HCT116 (cell line): ENCODE measurements at regions not wholly inside any gene's neighbourhood (a gene's known extent, or its start where the extent isn't known, plus 50 kb on each side); places are given as distances from the start of the nearest gene placed in this dataset.
"Not testable (repeated sequence)": the region's sequence is repeated elsewhere in the genome, so short reads cannot be mapped to it uniquely, and the experiment has no call there.

Experiments
- ATAC-seq: fragments of 200-7000 bp; cut with Tn5 transposase; 2 replicates; pipeline ENCODE4 v1.9.1; 2020; ENCODE audit warnings: mild to moderate bottlenecking, moderate library complexity
- BruUV-seq: library from RNA; stranded (reverse); fragments of 400-500 nt; replicated peaks from 2 replicates; lab custom pipeline; 2021; lab: Mats Ljungman, UMichigan
- CTCF ChIA-PET: fragments of 300-600 bp; sonication (Branson Sonifier 250); formaldehyde crosslinking; loops from one replicate; lab custom pipeline; 2021; ENCODE audit warnings: antibody characterized with exemption; lab: Charles Lee
- POLR2A ChIA-PET: fragments of 300-600, 350-600 bp; sonication (Branson Sonifier 250); formaldehyde crosslinking; loops from one replicate; lab custom pipeline; 2021; ENCODE audit warnings: antibody characterized with exemption; lab: Charles Lee
- RAD21 ChIA-PET, 2 experiments: fragments of 300-600 bp; sonication (Branson Sonifier 250); formaldehyde crosslinking; loops; one replicate each; lab custom pipeline; 2023; ENCODE audit warnings: low total read pairs in 2 of 2; ENCODE audit not compliant: uncharacterized antibody in 2 of 2, unreplicated experiment in 2 of 2, low non-redundant PET in 1 of 2; lab: Charles Lee
- DNase-seq: peaks from one replicate; pipeline ENCODE4 v3.0.0-alpha.2; 2010; ENCODE audit warnings: low read depth, low spot score
- H2AFZ ChIP-seq: fragments of 200-600 bp; shearing (Covaris generic), sonication (generic); 2 replicates; pipeline ENCODE4 v1.6.1; 2017; ENCODE audit warnings: low read depth, mixed run types, mixed read lengths, antibody characterized with exemption, low read length; ENCODE audit not compliant: poor library complexity, severe bottlenecking
- H3K27ac ChIP-seq: 2 replicates; pipeline ENCODE4 v1.5.1; 2012; ENCODE audit warnings: low read depth, low read length
- H3K27me3 ChIP-seq: fragments of 200-600 bp; sonication (generic); 2 replicates; pipeline ENCODE4 v1.6.1; 2016; ENCODE audit warnings: mixed run types, low read length, mixed read lengths; ENCODE audit not compliant: insufficient read depth
- H3K36me3 ChIP-seq, 2 experiments: fragments of 200-500 bp in 1 of 2; fragments of 200-600 bp in 1 of 2; sonication (Bioruptor generic) in 1 of 2; sonication (generic) in 1 of 2; 2 replicates each; pipeline versions ENCODE4 v1.5.1 to v1.6.1; 2014 to 2016; ENCODE audit warnings: low read length in 2 of 2, inconsistent platforms in 1 of 2, mixed read lengths in 1 of 2, mixed run types in 1 of 2; ENCODE audit not compliant: insufficient read depth in 2 of 2, control insufficient read depth in 1 of 2
- H3K4me1 ChIP-seq, 2 experiments: fragments of 200-600 bp in 1 of 2; sonication (generic) in 1 of 2; 2 replicates each; pipeline versions ENCODE4 v1.5.1 to v1.6.1; 2012 to 2017; ENCODE audit warnings: low read length in 2 of 2, inconsistent platforms in 1 of 2, mild to moderate bottlenecking in 1 of 2, mixed read lengths in 1 of 2, mixed run types in 1 of 2, moderate library complexity in 1 of 2; ENCODE audit not compliant: insufficient read depth in 2 of 2, control insufficient read depth in 1 of 2
- H3K4me2 ChIP-seq: fragments of 200-600 bp; sonication (generic); 2 replicates; pipeline ENCODE4 v1.6.1; 2017; ENCODE audit warnings: mixed run types, low read length, mixed read lengths
- H3K4me3 ChIP-seq, 2 experiments: fragments of 200-600 bp in 1 of 2; sonication (generic) in 1 of 2; replicated peaks in 1 of 2; 2 replicates each; pipeline ENCODE4 v1.5.1; 2011 to 2016; ENCODE audit warnings: low read length in 2 of 2, control low read depth in 1 of 2, low read depth in 1 of 2, mild to moderate bottlenecking in 1 of 2, mixed read lengths in 1 of 2, mixed run types in 1 of 2
- H3K79me2 ChIP-seq: fragments of 200-600 bp; sonication (generic); 2 replicates; pipeline ENCODE4 v1.6.1; 2017; ENCODE audit warnings: mild to moderate bottlenecking, mixed run types, low read length, moderate library complexity, mixed read lengths; ENCODE audit not compliant: insufficient read depth
- H3K9ac ChIP-seq: fragments of 200-600 bp; sonication (generic); 2 replicates; pipeline ENCODE4 v1.6.1; 2016; ENCODE audit warnings: low read length, mixed read lengths
- H3K9me2 ChIP-seq: fragments of 200-600 bp; sonication (generic), shearing (Covaris generic); 2 replicates; pipeline ENCODE4 v1.6.1; 2017; ENCODE audit warnings: mixed run types, mild to moderate bottlenecking, moderate library complexity; ENCODE audit not compliant: insufficient read depth
- H3K9me3 ChIP-seq, 2 experiments: fragments of 200-500 bp in 1 of 2; fragments of 200-600 bp in 1 of 2; sonication (Bioruptor generic) in 1 of 2; sonication (generic) in 1 of 2; 2 replicates each; pipeline ENCODE4 v1.6.1; 2014 to 2017; ENCODE audit warnings: low read length in 2 of 2, mixed read lengths in 2 of 2, inconsistent platforms in 1 of 2, low read depth in 1 of 2, mild to moderate bottlenecking in 1 of 2, mixed run types in 1 of 2, moderate library complexity in 1 of 2; ENCODE audit not compliant: control insufficient read depth in 1 of 2, insufficient read depth in 1 of 2
- H4K20me1 ChIP-seq: fragments of 200-600 bp; sonication (generic), shearing (Covaris generic); 2 replicates; pipeline ENCODE4 v1.6.1; 2017; ENCODE audit warnings: mixed run types, mild to moderate bottlenecking, moderate library complexity; ENCODE audit not compliant: insufficient read depth
- ATF3 ChIP-seq: IDR thresholded peaks from 2 replicates; pipeline ENCODE4 v1.6.1; 2012
- CBX3 ChIP-seq: IDR thresholded peaks from 2 replicates; pipeline ENCODE4 v1.6.1; 2012; ENCODE audit warnings: low read depth
- CEBPB ChIP-seq: IDR thresholded peaks from 2 replicates; pipeline ENCODE4 v1.6.1; 2012; ENCODE audit warnings: low read depth
- CTCF ChIP-seq, 3 experiments: fragments of 200-600 bp in 1 of 3; sonication (generic) in 1 of 3; IDR thresholded peaks in 2 of 3; conservative IDR thresholded peaks in 1 of 3; 2 replicates each; pipeline ENCODE4 v1.5.1; 2012 to 2017; ENCODE audit warnings: low read depth in 2 of 3, low read length in 2 of 3, antibody characterized with exemption in 1 of 3, borderline replicate concordance in 1 of 3, control low read depth in 1 of 3, mild to moderate bottlenecking in 1 of 3, mixed read lengths in 1 of 3, mixed run types in 1 of 3, moderate library complexity in 1 of 3; ENCODE audit not compliant: insufficient read depth in 1 of 3
- ELF1 ChIP-seq: IDR thresholded peaks from 2 replicates; pipeline ENCODE4 v1.6.1; 2012; ENCODE audit warnings: low read depth, borderline replicate concordance
- FOSL1 ChIP-seq: IDR thresholded peaks from 2 replicates; pipeline ENCODE4 v1.6.1; 2012; ENCODE audit warnings: low read depth
- RAD21 ChIP-seq: IDR thresholded peaks from 2 replicates; pipeline ENCODE4 v1.6.1; 2012; ENCODE audit warnings: low read depth, mild to moderate bottlenecking
- REST ChIP-seq: IDR thresholded peaks from 2 replicates; pipeline ENCODE4 v1.6.1; 2012; ENCODE audit warnings: low read depth
- SIN3A ChIP-seq: IDR thresholded peaks from 2 replicates; pipeline ENCODE4 v1.6.1; 2012; ENCODE audit warnings: low read depth
- SP1 ChIP-seq: IDR thresholded peaks from 2 replicates; pipeline ENCODE4 v1.6.1; 2012; ENCODE audit warnings: low read depth
- TCF7L2 ChIP-seq: IDR thresholded peaks from 2 replicates; pipeline ENCODE4 v1.7.0; 2011; ENCODE audit warnings: borderline replicate concordance, inconsistent platforms; ENCODE audit not compliant: insufficient read depth, insufficient read length; ENCODE audit errors: extremely low read depth
- ZBTB33 ChIP-seq: IDR thresholded peaks from 2 replicates; pipeline ENCODE4 v1.6.1; 2011; ENCODE audit warnings: mild to moderate bottlenecking, low read length, moderate library complexity; ENCODE audit not compliant: insufficient replicate concordance; ENCODE audit errors: extremely low read depth
- ZFX ChIP-seq: fragments of 450-650 bp; IDR thresholded peaks from 2 replicates; pipeline ENCODE4 v1.6.1; 2017
- ZNF274 ChIP-seq: fragments of 200-500 bp; sonication (Bioruptor generic); IDR thresholded peaks from 2 replicates; pipeline ENCODE4 v1.6.1; 2014; ENCODE audit warnings: mild to moderate bottlenecking, low read depth, low read length, inconsistent platforms
- intact Hi-C: fragments of 100-400 bp; cut with micrococcal nuclease; formaldehyde crosslinking; loops from 2 replicates; pipeline ENCODE4 v1.10.0; 2022

- no peaks in the 10 kb centered on the region for H3K9me2 ChIP-seq
- no peak overlapping the region for H3K4me3 ChIP-seq
- ChIA-PET CTCF (no interaction called here), RAD21 (no interaction called here), POLR2A (no interaction called here)
- no peaks in the 10 kb centered on the region for H3K27me3 ChIP-seq
- no peaks in the 10 kb centered on the region for H3K36me3 ChIP-seq
- BruUV-seq, result no TSS peak
- no peaks in the 10 kb centered on the region for H4K20me1 ChIP-seq
- DNase-seq, result no peak
- ATAC-seq, result no peak
- H3K79me2 ChIP-seq, result no peaks in the 10 kb centered on the region
- no peak overlapping the region for H3K4me2 ChIP-seq
- H2AFZ ChIP-seq, result no peak overlapping the region
- no peak overlapping the region for H3K9ac ChIP-seq
- TF ChIP-seq RAD21 (no peak), CEBPB (no peak), TCF7L2 (no peak), CBX3 (no peak), SIN3A (no peak), ZFX (no peak), CTCF (IDR thresholded peaks at IDR 0.05 in 2 of 3, conservative IDR thresholded peaks at IDR 0.05 in 1 of 3; ENCODE audit: borderline replicate concordance in 1 of 3, insufficient read depth in 1 of 3, low read depth in 2 of 3, low read length in 2 of 3) (no peak), ZBTB33 (no peak), FOSL1 (no peak), ATF3 (no peak), ZNF274 (no peak), SP1 (no peak), ELF1 (no peak), REST (no peak)
- no peaks in the 10 kb centered on the region for H3K4me1 ChIP-seq
- no peaks in the 10 kb centered on the region for H3K9me3 ChIP-seq
- intact Hi-C loops, result no loop called here
- H3K27ac ChIP-seq, result no peak overlapping the region
Observed at GRCh38 chr12:90543374-90543773, 411.6 kb downstream of the CCER1 start.

GRCh38 chr12:90542852-90543251, 412.1 kb downstream of the CCER1 start:
- RAD21 ChIA-PET, CTCF ChIA-PET, H3K27me3 ChIP-seq, DNase-seq, H3K4me1 ChIP-seq, intact Hi-C loops, BruUV-seq, H3K27ac ChIP-seq, POLR2A ChIA-PET, H3K9me3 ChIP-seq, H2AFZ ChIP-seq, H3K36me3 ChIP-seq, H3K4me3 ChIP-seq, ATAC-seq, H3K9me2 ChIP-seq, H3K4me2 ChIP-seq, H3K9ac ChIP-seq, H3K79me2 ChIP-seq, H4K20me1 ChIP-seq: not testable (repeated sequence)
